ENCODE measurements at regions not wholly inside any gene's neighbourhood (a gene's known extent, or its start where the extent isn't known, plus 50 kb on each side); places are given as distances from the start of the nearest gene placed in this dataset.

DNA sequence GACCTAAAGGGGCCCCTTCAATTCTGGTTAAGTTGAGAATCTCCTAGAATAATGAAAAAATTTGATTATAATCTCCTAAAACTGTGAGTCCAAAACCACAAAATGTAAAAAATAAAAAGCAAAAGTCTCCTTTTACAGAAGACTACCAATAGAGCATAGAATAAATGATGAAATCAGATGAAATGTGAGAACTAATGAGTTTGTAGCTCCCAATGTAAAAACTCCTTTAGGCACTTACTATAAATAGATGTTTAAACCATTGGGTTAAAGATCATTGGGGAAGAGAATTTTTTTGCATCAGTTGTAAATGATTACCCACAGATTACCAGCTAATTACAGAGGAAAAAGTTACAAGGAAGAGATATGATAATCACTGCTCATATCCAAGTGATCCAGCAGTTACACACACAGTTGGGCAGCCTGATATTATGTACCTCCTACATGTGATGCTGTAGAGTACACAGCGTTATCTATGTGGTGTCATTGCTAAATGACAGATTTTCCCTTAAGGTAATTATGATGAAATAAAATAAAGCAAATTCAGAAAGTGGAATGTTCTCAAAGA, 282.7 kb upstream of the SEMA3D start:
- no peaks in the 10 kb centered on the region for H3K36me3 ChIP-seq (ENCODE audit: insufficient read depth, low read length)
- TF ChIP-seq TAF1 (IDR thresholded peaks at IDR 0.05; ENCODE audit: low read depth) (no peak), EZH2 (IDR thresholded peaks at IDR 0.05; ENCODE audit: borderline replicate concordance, insufficient read depth, low read length, poor library complexity, severe bottlenecking) (no peak), RAD21 (conservative IDR thresholded peaks at IDR 0.05) (no peak), POLR2AphosphoS5 (IDR thresholded peaks at IDR 0.05) (no peak), MXI1 (conservative IDR thresholded peaks at IDR 0.05; ENCODE audit: poor library complexity, severe bottlenecking) (no peak), CTCF (IDR thresholded peaks at IDR 0.05; ENCODE audit: poor library complexity, severe bottlenecking) (no peak), EP300 (conservative IDR thresholded peaks at IDR 0.05; ENCODE audit: poor library complexity, severe bottlenecking) (no peak), SMC3 (conservative IDR thresholded peaks at IDR 0.05; ENCODE audit: poor library complexity) (no peak)
- TF ChIP-seq, protein P1, sequence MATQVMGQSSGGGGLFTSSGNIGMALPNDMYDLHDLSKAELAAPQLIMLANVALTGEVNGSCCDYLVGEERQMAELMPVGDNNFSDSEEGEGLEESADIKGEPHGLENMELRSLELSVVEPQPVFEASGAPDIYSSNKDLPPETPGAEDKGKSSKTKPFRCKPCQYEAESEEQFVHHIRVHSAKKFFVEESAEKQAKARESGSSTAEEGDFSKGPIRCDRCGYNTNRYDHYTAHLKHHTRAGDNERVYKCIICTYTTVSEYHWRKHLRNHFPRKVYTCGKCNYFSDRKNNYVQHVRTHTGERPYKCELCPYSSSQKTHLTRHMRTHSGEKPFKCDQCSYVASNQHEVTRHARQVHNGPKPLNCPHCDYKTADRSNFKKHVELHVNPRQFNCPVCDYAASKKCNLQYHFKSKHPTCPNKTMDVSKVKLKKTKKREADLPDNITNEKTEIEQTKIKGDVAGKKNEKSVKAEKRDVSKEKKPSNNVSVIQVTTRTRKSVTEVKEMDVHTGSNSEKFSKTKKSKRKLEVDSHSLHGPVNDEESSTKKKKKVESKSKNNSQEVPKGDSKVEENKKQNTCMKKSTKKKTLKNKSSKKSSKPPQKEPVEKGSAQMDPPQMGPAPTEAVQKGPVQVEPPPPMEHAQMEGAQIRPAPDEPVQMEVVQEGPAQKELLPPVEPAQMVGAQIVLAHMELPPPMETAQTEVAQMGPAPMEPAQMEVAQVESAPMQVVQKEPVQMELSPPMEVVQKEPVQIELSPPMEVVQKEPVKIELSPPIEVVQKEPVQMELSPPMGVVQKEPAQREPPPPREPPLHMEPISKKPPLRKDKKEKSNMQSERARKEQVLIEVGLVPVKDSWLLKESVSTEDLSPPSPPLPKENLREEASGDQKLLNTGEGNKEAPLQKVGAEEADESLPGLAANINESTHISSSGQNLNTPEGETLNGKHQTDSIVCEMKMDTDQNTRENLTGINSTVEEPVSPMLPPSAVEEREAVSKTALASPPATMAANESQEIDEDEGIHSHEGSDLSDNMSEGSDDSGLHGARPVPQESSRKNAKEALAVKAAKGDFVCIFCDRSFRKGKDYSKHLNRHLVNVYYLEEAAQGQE (IDR thresholded peaks at IDR 0.05; ENCODE audit: borderline replicate concordance), result no peak
- H3K9me2 ChIP-seq (ENCODE audit: insufficient read depth, low read length), result no peaks in the 10 kb centered on the region
- H3K27me3 ChIP-seq (ENCODE audit: insufficient read depth, low read depth, low read length), result no peaks in the 10 kb centered on the region
- no peak overlapping the region for H2AFZ ChIP-seq (ENCODE audit: low read depth, low read length)
- H3K9me3 ChIP-seq (ENCODE audit: low read length), result no peaks in the 10 kb centered on the region
- H3F3A ChIP-seq (ENCODE audit: insufficient read depth, low read length, poor library complexity, severe bottlenecking), result no peaks in the 10 kb centered on the region
- no peak overlapping the region for H3K9ac ChIP-seq (ENCODE audit: low read length)
- H3K4me2 ChIP-seq (ENCODE audit: low read length), result no peak overlapping the region
- H3K4me3 ChIP-seq (ENCODE audit: low read length), result no peak overlapping the region
- H3K27ac ChIP-seq (ENCODE audit: low read length), result no peak overlapping the region
- no peaks in the 10 kb centered on the region for H4K20me1 ChIP-seq (ENCODE audit: insufficient read depth)
- H3K79me2 ChIP-seq (replicated peaks; ENCODE audit: insufficient read depth, low read length), result no peaks in the 10 kb centered on the region

DNA sequence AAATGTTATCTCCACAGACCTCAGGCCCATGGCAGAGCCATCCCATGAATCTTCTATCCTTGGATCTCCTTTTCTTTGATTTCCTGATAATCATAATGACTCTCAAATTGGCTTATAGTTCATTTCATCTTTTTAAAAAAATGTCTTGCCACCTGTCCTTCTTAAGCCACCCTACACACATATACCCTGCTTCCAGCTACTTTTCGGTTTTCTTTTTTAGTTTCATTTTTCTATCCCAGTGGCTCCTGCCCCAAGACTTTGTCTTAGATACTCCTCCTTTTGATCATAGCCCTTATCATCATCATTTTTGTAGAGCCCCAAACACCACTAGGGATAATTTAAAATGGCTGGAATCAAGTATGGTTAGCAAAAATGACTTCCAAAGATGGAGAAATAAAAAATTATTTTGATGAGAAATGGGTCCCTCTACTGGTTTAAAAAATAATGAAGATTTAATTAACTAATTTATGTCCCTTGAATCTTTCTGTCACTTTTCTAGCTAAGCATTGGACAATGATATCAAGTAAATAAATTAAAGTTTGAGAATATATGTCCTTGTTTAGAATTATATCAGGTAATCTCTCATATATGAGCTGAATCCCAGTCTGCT, 277.3 kb upstream of the SEMA3D start:
- H3K79me2 ChIP-seq (replicated peaks; ENCODE audit: insufficient read depth, low read length), result no peaks in the 10 kb centered on the region
- no peak overlapping the region for H3K9ac ChIP-seq (ENCODE audit: low read length)
- H3F3A ChIP-seq (ENCODE audit: insufficient read depth, low read length, poor library complexity, severe bottlenecking), result no peaks in the 10 kb centered on the region
- no peak overlapping the region for H3K27ac ChIP-seq (ENCODE audit: low read length)
- no peaks in the 10 kb centered on the region for H3K9me3 ChIP-seq (ENCODE audit: low read length)
- no peak overlapping the region for H3K4me2 ChIP-seq (ENCODE audit: low read length)
- no peak overlapping the region for H3K4me3 ChIP-seq (ENCODE audit: low read length)
- H3K9me2 ChIP-seq (ENCODE audit: insufficient read depth, low read length), result no peaks in the 10 kb centered on the region
- H3K36me3 ChIP-seq (ENCODE audit: insufficient read depth, low read length), result no peaks in the 10 kb centered on the region
- no peaks in the 10 kb centered on the region for H4K20me1 ChIP-seq (ENCODE audit: insufficient read depth)
- H2AFZ ChIP-seq (ENCODE audit: low read depth, low read length), result no peak overlapping the region
- TF ChIP-seq SMC3 (conservative IDR thresholded peaks at IDR 0.05; ENCODE audit: poor library complexity), result no peak
- TF ChIP-seq POLR2AphosphoS5 (IDR thresholded peaks at IDR 0.05), result no peak
- TF ChIP-seq, protein P1 (IDR thresholded peaks at IDR 0.05; ENCODE audit: borderline replicate concordance), result no peak
- no peak for TF ChIP-seq MXI1 (conservative IDR thresholded peaks at IDR 0.05; ENCODE audit: poor library complexity, severe bottlenecking)
- TF ChIP-seq EP300 (conservative IDR thresholded peaks at IDR 0.05; ENCODE audit: poor library complexity, severe bottlenecking), result no peak
- no peak for TF ChIP-seq CTCF (IDR thresholded peaks at IDR 0.05; ENCODE audit: poor library complexity, severe bottlenecking)
- no peaks in the 10 kb centered on the region for H3K27me3 ChIP-seq (ENCODE audit: insufficient read depth, low read depth, low read length)
